IMR-90 (cell line): ENCODE measurements at regions not wholly inside any gene's neighbourhood (a gene's known extent, or its start where the extent isn't known, plus 50 kb on each side); places are given as distances from the start of the nearest gene placed in this dataset.
A peak's percentile ranks its signal among the peaks of the same experiment; 100 is the strongest.

Experiments used
- ATAC-seq: fragments of 200-7000 bp; cut with Tn5 transposase; 2 replicates; pipeline ENCODE4 v1.9.1; 2020; ENCODE audit warnings: low read depth, mild to moderate bottlenecking, moderate library complexity
- BruUV-seq: library from RNA; stranded (reverse); fragments of 400-500 nt; replicated peaks from 2 replicates; lab custom pipeline; 2021; lab: Mats Ljungman, UMichigan
- CTCF ChIA-PET: fragments of 300-600 bp; formaldehyde crosslinking; extraction: SDS; loops from one replicate; lab custom pipeline; 2021; ENCODE audit warnings: antibody characterized with exemption; lab: Yijun Ruan, JAX
- POLR2A ChIA-PET: fragments of 300-600 bp; sonication (Branson Sonifier 250); formaldehyde crosslinking; loops from one replicate; lab custom pipeline; 2022; ENCODE audit warnings: antibody characterized with exemption; ENCODE audit not compliant: unreplicated experiment; lab: Charles Lee
- DNase-seq: peaks from one replicate; pipeline ENCODE4 v3.0.0; 2013
- H2AFZ ChIP-seq: replicated peaks from 2 replicates; pipeline ENCODE3; 2013; ENCODE audit warnings: low read length, mild to moderate bottlenecking; ENCODE audit not compliant: poor library complexity
- H2AK5ac ChIP-seq: 2 replicates; pipeline ENCODE4 v1.6.1; 2013; ENCODE audit warnings: low read depth, low read length, inconsistent platforms
- H2AK9ac ChIP-seq: replicated peaks from 2 replicates; pipeline ENCODE3; 2013; ENCODE audit warnings: mild to moderate bottlenecking, low read depth, low read length, moderate library complexity; ENCODE audit not compliant: poor library complexity
- H2BK120ac ChIP-seq: 2 replicates; pipeline ENCODE4 v1.6.1; 2013; ENCODE audit warnings: low read depth, low read length, inconsistent platforms
- H2BK15ac ChIP-seq: 3 replicates; pipeline ENCODE4 v1.6.1; 2013; ENCODE audit warnings: low read depth, low read length, inconsistent platforms
- H2BK20ac ChIP-seq: 2 replicates; pipeline ENCODE4 v1.6.1; 2013; ENCODE audit warnings: low read depth, mild to moderate bottlenecking, inconsistent platforms, low read length, moderate library complexity
- H2BK5ac ChIP-seq: 2 replicates; pipeline ENCODE4 v1.6.1; 2013; ENCODE audit warnings: mild to moderate bottlenecking, low read depth, low read length, inconsistent platforms; ENCODE audit not compliant: poor library complexity, severe bottlenecking
- H3K14ac ChIP-seq: replicated peaks from 2 replicates; pipeline ENCODE4 v1.6.1; 2013; ENCODE audit warnings: low read depth, low read length, inconsistent platforms
- H3K18ac ChIP-seq: 2 replicates; pipeline ENCODE4 v1.6.1; 2013; ENCODE audit warnings: low read depth, low read length, control low read depth
- H3K23ac ChIP-seq: 2 replicates; pipeline ENCODE4 v1.6.1; 2013; ENCODE audit warnings: low read depth, low read length, inconsistent platforms
- H3K27ac ChIP-seq: 2 replicates; pipeline ENCODE4 v1.5.1; 2013; ENCODE audit warnings: mild to moderate bottlenecking, control low read depth, low read length; ENCODE audit not compliant: insufficient read depth
- H3K27me3 ChIP-seq: 2 replicates; pipeline ENCODE4 v1.6.1; 2013; ENCODE audit warnings: low read length; ENCODE audit not compliant: control insufficient read depth, insufficient read depth
- H3K36me3 ChIP-seq: 2 replicates; pipeline ENCODE4 v1.6.1; 2013; ENCODE audit warnings: low read length, mixed read lengths; ENCODE audit not compliant: control insufficient read depth, insufficient read depth
- H3K4ac ChIP-seq: 2 replicates; pipeline ENCODE4 v1.6.1; 2013; ENCODE audit warnings: low read depth, low read length, inconsistent platforms
- H3K4me1 ChIP-seq: 2 replicates; pipeline ENCODE4 v1.6.1; 2013; ENCODE audit warnings: low read length, mixed read lengths; ENCODE audit not compliant: control insufficient read depth, insufficient read depth
- H3K4me2 ChIP-seq: 2 replicates; pipeline ENCODE4 v1.6.1; 2013; ENCODE audit warnings: low read depth, mild to moderate bottlenecking, control low read depth, low read length, moderate library complexity
- H3K4me3 ChIP-seq: 2 replicates; pipeline ENCODE4 v1.5.1; 2013; ENCODE audit warnings: low read depth, mild to moderate bottlenecking, control low read depth, low read length, moderate library complexity; ENCODE audit not compliant: insufficient read depth
- H3K56ac ChIP-seq: 2 replicates; pipeline ENCODE4 v1.6.1; 2013; ENCODE audit warnings: low read length, inconsistent platforms; ENCODE audit not compliant: insufficient read depth; ENCODE audit errors: extremely low read depth
- H3K79me1 ChIP-seq, 2 experiments: 2 replicates each; pipeline ENCODE4 v1.6.1; 2013; ENCODE audit warnings: low read length in 2 of 2, inconsistent platforms in 1 of 2, low read depth in 1 of 2
- H3K9ac ChIP-seq: 2 replicates; pipeline ENCODE4 v1.6.1; 2013; ENCODE audit warnings: low read depth, low read length, control low read depth
- H3K9me1 ChIP-seq: 2 replicates; pipeline ENCODE4 v1.6.1; 2013; ENCODE audit warnings: low read length, inconsistent platforms; ENCODE audit not compliant: insufficient read depth
- H3K9me3 ChIP-seq: 2 replicates; pipeline ENCODE4 v1.6.1; 2013; ENCODE audit warnings: low read length; ENCODE audit not compliant: control insufficient read depth, insufficient read depth
- H4K20me1 ChIP-seq: 2 replicates; pipeline ENCODE4 v1.6.1; 2013; ENCODE audit warnings: low read length, inconsistent platforms; ENCODE audit not compliant: insufficient read depth
- H4K5ac ChIP-seq: 2 replicates; pipeline ENCODE4 v1.6.1; 2013; ENCODE audit warnings: mild to moderate bottlenecking, low read depth, low read length, control low read depth
- H4K8ac ChIP-seq, 2 experiments: 2 replicates each; pipeline ENCODE4 v1.6.1; 2013; ENCODE audit warnings: low read depth in 2 of 2, low read length in 2 of 2, control low read depth in 1 of 2, inconsistent platforms in 1 of 2
- H4K91ac ChIP-seq: 2 replicates; pipeline ENCODE4 v1.6.1; 2013; ENCODE audit warnings: low read depth, low read length, inconsistent platforms; ENCODE audit not compliant: insufficient read depth
- CEBPB ChIP-seq: IDR thresholded peaks from 2 replicates; pipeline ENCODE4 v1.6.1; 2012; ENCODE audit warnings: low read depth, low read length, improper control_type of control experiment
- POLR2A ChIP-seq: IDR thresholded peaks from 2 replicates; pipeline ENCODE4 v1.6.1; 2012; ENCODE audit warnings: mild to moderate bottlenecking, low read depth, low read length
- WGBS, 2 experiments: methylation state at CpG; one replicate each; pipeline versions ENCODE4 v1.1.5 to v1.1.7; 2013; ENCODE audit warnings: missing lambda C conversion rate in 2 of 2; ENCODE audit not compliant: insufficient read length in 1 of 2; ENCODE audit errors: extremely low coverage in 2 of 2; 5-methylcytosine and 5-hydroxymethylcytosine counted together
- dilution Hi-C: fragments of 300-500 bp; cut with HindIII; formaldehyde crosslinking; loops from one replicate; pipeline ENCODE4 v1.14.3; 2018; ENCODE audit warnings: low sequenced_read_pairs; ENCODE audit not compliant: unreplicated experiment
- in situ Hi-C: fragments of 300-500 bp; cut with MboI; formaldehyde crosslinking; loops from 3 replicates; pipeline ENCODE4 v1.14.3; 2019; ENCODE audit warnings: low sequenced_read_pairs, inconsistent platforms, mixed read lengths
- intact Hi-C: fragments of 100-400 bp; cut with micrococcal nuclease; formaldehyde crosslinking; loops from 2 replicates; pipeline ENCODE4 v1.10.0; 2022
- TF ChIP-seq, protein P1 (sequence below): conservative IDR thresholded peaks from 2 replicates; pipeline ENCODE4 v1.5.1; 2012; ENCODE audit warnings: mild to moderate bottlenecking, low read depth, low read length, improper control_type of control experiment

DNA sequence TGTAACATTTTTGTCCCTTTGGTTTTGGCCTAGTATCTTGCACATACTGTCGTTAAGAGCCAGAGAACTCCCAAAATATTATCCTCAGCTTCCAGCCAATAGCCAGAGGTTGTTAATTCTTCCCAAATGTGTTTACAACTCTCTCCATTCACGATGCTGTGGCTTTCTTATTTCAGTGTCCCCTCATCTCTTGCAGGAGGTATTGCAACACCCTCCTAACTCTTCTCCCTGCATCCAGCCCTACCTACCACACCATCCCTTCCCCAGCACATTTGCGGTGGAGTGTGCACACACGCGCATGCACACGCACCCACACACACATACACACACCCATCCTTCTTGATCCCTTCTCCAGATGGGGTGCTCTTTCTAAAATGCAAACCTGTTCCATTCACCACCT is 75.6 kb upstream of the LMO2 start:
- intact Hi-C loops: no loop called here
- no peak overlapping the region for H2AK5ac ChIP-seq
- dilution Hi-C loops: no loop called here
- ChIA-PET POLR2A (interaction anchor here (0.7 kb wide), 1 partner anchor 32 kb away, joined by 4 read pairs; no protein-coding TSS in a partner anchor), CTCF (interaction anchor here (0.6 kb wide), 1 partner anchor 485 kb away, joined by 3 read pairs; no protein-coding TSS in a partner anchor)
- no peak overlapping the region for H2AFZ ChIP-seq
- H3K4me1 ChIP-seq: no peaks in the 10 kb centered on the region
- H3K56ac ChIP-seq: no peak overlapping the region
- no peak overlapping the region for H3K9ac ChIP-seq
- H2BK120ac ChIP-seq: no peak overlapping the region
- H3K9me3 ChIP-seq: no peaks in the 10 kb centered on the region
- H3K4ac ChIP-seq: no peak overlapping the region
- H3K36me3 ChIP-seq: no peaks in the 10 kb centered on the region
- H2BK5ac ChIP-seq: no peak overlapping the region
- H2AK9ac ChIP-seq: no peak overlapping the region
- peaks cover 20% of the 10 kb centered on the region for H3K27me3 ChIP-seq
- no peaks in the 10 kb centered on the region for H3K79me1 ChIP-seq
- no peaks in the 10 kb centered on the region for H4K20me1 ChIP-seq
- no peak overlapping the region for H2BK20ac ChIP-seq
- no TSS peak for BruUV-seq
- H2BK15ac ChIP-seq: no peak overlapping the region
- ATAC-seq (no peak), DNase-seq (no peak)
- in situ Hi-C loops: loop anchor here (5.0 kb wide), 1 partner anchor 105 kb away; no protein-coding TSS in a partner anchor
- H4K8ac ChIP-seq: no peak overlapping the region
- H3K4me2 ChIP-seq: no peak overlapping the region
- no peak overlapping the region for H4K91ac ChIP-seq
- H3K23ac ChIP-seq: no peak overlapping the region
- H3K27ac ChIP-seq: no peak overlapping the region
- 67% methylated on average over 6 of the region's 6 CpGs; no CpG with 5 or more reads in 1 of the 2 experiments for WGBS, 2 experiments
- H3K18ac ChIP-seq: no peak overlapping the region
- no peak overlapping the region for H4K5ac ChIP-seq
- TF ChIP-seq CEBPB (peak; percentile 42), POLR2A (no peak)
- TF ChIP-seq, protein P1, sequence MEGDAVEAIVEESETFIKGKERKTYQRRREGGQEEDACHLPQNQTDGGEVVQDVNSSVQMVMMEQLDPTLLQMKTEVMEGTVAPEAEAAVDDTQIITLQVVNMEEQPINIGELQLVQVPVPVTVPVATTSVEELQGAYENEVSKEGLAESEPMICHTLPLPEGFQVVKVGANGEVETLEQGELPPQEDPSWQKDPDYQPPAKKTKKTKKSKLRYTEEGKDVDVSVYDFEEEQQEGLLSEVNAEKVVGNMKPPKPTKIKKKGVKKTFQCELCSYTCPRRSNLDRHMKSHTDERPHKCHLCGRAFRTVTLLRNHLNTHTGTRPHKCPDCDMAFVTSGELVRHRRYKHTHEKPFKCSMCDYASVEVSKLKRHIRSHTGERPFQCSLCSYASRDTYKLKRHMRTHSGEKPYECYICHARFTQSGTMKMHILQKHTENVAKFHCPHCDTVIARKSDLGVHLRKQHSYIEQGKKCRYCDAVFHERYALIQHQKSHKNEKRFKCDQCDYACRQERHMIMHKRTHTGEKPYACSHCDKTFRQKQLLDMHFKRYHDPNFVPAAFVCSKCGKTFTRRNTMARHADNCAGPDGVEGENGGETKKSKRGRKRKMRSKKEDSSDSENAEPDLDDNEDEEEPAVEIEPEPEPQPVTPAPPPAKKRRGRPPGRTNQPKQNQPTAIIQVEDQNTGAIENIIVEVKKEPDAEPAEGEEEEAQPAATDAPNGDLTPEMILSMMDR: no peak
- no peak overlapping the region for H3K4me3 ChIP-seq
- H3K14ac ChIP-seq: no peak overlapping the region
- H3K9me1 ChIP-seq: no peaks in the 10 kb centered on the region
